Glomerular visceral epithelial cell (primary cell): ENCODE measurements at regions not wholly inside any gene's neighbourhood (a gene's known extent, or its start where the extent isn't known, plus 50 kb on each side); places are given as distances from the start of the nearest gene placed in this dataset.
"Not testable (repeated sequence)": the region's sequence is repeated elsewhere in the genome, so short reads cannot be mapped to it uniquely, and the experiment has no call there.

ENCODE experiments used
- DNase-seq: peaks from one replicate; pipeline ENCODE4 v3.0.0-alpha.2; 2016; ENCODE audit errors: extremely low spot score

DNA sequence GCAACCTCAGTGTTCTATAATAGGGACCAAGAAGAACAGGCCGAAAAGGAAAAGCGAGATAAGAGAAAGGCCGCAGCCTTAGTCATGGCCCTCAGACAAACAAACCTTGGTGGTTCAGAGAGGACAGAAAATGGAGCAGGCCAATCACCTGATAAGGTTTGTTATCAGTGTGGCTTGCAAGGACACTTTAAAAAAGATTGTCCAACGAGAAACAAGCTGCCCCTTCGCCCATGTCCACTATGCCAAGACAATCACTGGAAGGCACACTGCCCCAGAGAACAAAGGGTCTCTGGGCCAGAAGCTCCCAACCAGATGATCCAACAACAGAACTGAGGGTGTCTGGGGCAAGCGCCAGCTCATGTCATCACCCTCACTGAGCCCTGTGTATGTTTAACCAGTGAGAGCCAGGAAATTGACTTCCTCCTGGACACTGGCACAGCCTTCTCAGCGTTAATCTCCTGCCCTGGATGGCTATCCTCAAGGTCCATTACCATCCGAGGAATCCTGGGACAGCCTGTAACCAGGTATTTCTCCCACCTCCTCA is 334.8 kb upstream of the SLITRK5 start:
- not testable (repeated sequence) for DNase-seq

DNA sequence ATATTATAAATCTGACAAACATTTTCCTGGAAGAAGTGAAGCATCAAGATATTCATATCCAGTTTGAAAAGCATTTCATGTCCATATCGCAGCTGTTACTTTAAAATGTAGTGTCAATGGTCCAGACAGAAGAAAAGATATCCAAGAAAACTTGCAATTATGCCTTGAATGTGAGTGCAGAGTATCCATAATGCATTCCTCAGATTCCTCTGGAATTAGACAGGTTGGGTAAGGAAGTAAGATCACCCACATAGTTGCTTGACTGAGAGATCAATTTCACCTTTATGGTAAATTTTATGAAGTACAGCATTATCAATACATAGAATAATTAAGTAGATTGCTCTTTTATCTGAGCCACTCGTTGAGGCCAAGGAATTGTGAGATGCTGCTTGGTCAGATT is 327.0 kb upstream of the SLITRK5 start:
- peak; percentile 48 for DNase-seq

DNA sequence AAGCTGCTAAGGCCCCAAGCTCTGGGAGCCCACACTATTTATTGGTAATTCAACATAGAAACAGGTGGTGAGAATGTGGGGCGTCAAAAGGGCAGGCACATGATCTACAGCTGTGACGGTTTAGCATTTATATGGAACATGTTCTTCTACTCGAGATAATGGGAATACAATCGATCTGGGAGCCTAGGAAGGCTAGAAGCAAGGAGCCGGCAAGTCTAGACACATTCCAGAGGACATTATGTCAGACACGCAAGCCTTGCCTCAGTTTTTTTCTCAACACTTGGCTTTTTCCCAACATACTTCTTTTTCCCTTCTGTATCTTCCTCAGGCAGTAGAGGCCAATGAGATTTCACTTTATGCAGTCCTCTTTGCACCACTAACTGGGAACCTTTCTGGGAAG is 315.7 kb upstream of the SLITRK5 start:
- peak; percentile 53 for DNase-seq

DNA sequence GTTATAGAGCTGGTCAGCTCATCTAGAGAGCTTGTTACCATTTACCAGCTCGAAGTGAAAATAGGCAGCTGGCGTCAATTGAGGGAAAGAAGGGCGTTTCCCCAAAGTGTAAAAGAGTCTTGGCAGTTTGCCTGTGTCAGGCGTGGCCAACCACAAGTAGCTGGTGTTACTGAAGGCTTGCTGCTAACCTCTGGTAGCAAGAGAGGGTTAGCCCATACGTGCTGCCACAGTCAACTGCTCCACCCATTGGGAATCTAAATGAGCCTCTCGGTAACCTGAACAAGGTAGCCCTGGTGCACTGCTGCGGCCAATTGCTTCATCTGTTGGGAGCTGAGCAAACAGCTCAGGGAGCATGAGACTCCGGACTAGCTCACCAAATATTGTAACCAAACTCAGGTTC is 314.9 kb upstream of the SLITRK5 start:
- no peak for DNase-seq

DNA sequence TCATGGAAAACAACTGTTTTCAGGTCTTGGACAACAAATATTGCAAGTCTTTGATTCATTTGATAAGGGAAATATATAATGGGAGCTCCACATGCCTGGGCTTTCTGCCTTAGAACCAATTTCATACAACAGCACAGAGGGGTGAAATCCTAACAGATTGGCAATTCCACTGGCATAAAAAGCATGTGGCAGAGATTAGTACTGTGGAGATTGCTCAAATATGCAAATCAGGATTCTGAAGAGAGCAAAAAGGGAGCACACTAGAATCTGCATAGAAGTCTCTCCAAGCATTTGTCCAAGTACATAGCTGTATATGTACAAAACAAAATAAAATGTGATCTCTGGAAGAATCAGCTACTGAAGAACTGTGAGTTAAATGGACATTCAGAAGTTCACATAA is 312.9 kb upstream of the SLITRK5 start:
- no peak for DNase-seq

DNA sequence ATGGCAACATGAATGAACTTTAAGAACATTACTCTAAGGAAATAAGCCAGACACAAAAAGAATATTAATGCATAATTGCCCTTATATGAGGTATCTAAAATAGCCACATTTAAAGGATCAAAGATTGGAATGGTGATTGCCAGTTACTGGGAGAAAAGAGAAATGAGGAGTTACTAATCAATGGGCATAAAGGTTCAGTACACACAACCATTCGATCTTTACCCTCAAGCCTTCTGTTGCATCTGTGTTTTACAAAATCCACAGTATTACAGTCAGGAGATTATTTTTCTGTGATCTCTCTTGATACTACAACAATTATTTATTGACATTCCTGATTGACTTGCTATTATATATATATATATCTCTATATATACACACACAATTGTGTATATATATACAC is 310.0 kb upstream of the SLITRK5 start:
- no peak for DNase-seq

DNA sequence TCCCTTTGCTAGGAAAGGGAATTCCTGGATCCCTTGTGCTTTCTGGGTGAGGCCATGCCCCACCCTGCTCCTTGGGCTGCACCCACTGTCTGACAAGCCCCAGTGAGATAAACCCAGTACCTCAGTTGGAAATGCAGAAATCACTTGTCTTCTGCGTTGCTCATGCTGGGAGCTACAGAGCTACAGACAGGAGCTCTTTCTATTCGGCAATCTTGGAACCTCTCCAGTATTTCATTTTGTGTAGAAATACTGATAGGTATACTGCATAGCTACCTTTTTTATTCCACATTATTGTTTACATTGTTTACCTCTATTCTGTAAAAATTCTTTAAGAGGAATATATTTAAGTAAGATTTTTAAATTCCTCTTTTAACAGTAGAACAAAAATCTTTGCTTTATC is 302.5 kb upstream of the SLITRK5 start:
- DNase-seq = no peak

GRCh38 chr13:87376081-87376480 is 295.1 kb upstream of the SLITRK5 start:
- DNase-seq = peak; percentile 70

GRCh38 chr13:87384099-87384498 is 287.1 kb upstream of the SLITRK5 start:
- no peak for DNase-seq

DNA sequence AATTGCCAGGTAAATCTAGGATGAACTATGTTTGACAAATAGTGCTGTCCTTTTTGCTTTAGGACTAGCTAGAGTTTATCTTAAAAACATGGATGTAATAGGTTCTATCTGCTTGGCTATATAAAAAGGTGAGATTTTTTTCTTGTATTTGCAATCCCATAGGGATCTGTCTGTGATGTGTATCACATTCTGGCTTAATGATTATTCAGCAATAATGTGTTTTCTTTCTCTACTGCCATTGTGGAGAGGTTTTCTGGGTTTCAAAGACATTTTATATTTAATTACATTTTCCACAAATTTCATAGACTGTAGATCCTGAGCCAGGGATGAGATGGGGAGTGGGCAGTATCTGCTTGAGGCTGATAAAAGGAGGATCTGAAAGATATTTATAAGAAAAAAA is 277.8 kb upstream of the SLITRK5 start:
- DNase-seq = no peak

- DNase-seq = no peak
Measured at GRCh38 chr13:87398047-87398446, 273.1 kb upstream of the SLITRK5 start.

GRCh38 chr13:87403748-87404432 is 267.3 kb upstream of the SLITRK5 start:
- DNase-seq = no peak

- DNase-seq = no peak
Measured at GRCh38 chr13:87426742-87427141, 244.4 kb upstream of the SLITRK5 start.

DNA sequence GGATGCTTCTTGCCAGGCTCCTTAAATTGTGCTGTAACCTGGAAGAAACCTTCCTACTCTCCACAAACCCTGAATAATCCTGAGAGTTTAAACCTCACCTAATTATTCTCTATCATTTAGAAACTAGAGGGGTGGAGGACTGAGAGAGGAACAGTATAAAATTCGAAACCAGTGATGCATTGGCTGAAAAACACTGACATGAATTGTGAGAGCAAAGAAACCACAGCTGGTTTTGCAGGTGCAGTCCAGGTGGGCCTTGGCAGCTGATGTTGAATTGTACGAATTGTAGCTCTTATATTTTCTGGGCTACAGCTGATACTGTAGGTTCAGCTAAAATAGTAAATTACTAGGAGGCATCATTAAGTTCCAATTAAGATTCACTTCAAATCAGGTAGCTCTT is 227.0 kb upstream of the SLITRK5 start:
- no peak for DNase-seq

GRCh38 chr13:87452281-87452680 is 218.9 kb upstream of the SLITRK5 start:
- DNase-seq = no peak

- no peak for DNase-seq
Measured at GRCh38 chr13:87453244-87453643, 217.9 kb upstream of the SLITRK5 start.

DNA sequence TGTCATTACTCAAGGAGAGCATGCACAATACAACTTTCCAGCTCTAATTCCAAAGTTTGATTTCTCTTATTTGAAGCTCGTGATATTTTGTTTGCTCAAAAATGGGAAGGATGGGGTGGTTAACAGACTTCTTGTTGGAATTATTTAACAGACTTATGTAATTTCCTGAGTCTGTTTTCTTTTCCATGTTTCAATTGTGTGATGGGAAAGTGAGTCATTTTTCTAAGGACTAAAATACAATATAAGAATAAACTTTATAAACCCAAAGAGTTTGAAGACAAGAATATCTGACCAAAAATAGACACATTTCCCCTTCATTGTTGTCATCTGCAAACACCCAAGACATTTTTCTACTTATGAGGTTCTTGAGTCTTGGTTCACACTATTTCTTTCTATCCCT is 211.8 kb upstream of the SLITRK5 start:
- no peak for DNase-seq

GRCh38 chr13:87497426-87497825 is 173.7 kb upstream of the SLITRK5 start:
- DNase-seq = peak; percentile 1

DNA sequence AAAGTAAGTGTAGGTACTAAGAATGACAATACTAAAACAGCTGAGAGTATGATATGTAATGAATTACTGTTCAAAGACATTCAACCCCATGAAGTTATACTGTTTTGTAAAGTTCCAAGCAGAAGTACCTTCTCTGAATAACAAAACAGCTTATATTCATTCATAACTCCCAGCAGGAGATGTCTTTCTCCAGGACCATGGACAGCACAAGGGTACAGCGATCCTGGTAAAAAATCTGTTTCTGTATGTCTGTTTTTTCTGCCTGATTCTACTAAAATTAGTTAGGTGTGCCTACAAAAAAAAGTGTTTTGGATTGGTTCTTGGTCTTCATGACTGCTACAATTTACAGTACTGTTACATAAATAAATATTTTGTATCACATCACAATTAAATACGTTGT is 172.5 kb upstream of the SLITRK5 start:
- peak; percentile 12 for DNase-seq

- peak; percentile 32 for DNase-seq
Measured at GRCh38 chr13:87524775-87525174, 146.4 kb upstream of the SLITRK5 start.

GRCh38 chr13:87533776-87534175 is 137.4 kb upstream of the SLITRK5 start:
- peak; percentile 13 for DNase-seq

- DNase-seq = peak; percentile 33
Measured at GRCh38 chr13:87535911-87536310, 135.3 kb upstream of the SLITRK5 start.

- DNase-seq = peak; percentile 95
Measured at GRCh38 chr13:87536499-87536898, 134.7 kb upstream of the SLITRK5 start.

DNA sequence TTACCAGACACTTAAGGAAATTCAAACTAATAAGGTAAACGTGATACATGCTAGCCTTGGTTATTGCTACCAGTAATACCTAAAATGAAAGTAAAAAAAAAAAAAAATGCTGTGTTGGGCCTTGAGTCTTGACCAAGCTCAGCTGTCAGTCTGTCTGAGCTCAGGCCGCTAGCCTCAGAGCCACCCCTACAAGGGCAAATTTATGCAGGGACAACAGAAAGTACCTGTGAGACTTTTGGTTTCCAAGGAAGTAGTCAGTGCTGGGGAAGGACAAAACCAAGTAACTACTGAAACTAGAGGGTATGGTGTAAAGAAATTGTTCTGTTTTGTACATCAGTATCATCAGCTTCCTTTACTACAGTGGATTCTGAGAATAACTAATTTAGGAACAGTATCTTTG is 134.3 kb upstream of the SLITRK5 start:
- no peak for DNase-seq
